GM21576 (cell line): ENCODE measurements at regions not wholly inside any gene's neighbourhood (a gene's known extent, or its start where the extent isn't known, plus 50 kb on each side); places are given as distances from the start of the nearest gene placed in this dataset.

Experiments used
- ATAC-seq: cut with Tn5 transposase; IDR thresholded peaks from one replicate; pipeline ENCODE4 v1.9.1; 2021; ENCODE audit warnings: mild to moderate bottlenecking, moderate library complexity; ENCODE audit not compliant: unreplicated experiment

- no peak for ATAC-seq
Observed at GRCh38 chr7:51757960-51758359, 441.4 kb upstream of the COBL start.

- no peak for ATAC-seq
Observed at GRCh38 chr7:51732951-51733350, 416.3 kb upstream of the COBL start.

DNA sequence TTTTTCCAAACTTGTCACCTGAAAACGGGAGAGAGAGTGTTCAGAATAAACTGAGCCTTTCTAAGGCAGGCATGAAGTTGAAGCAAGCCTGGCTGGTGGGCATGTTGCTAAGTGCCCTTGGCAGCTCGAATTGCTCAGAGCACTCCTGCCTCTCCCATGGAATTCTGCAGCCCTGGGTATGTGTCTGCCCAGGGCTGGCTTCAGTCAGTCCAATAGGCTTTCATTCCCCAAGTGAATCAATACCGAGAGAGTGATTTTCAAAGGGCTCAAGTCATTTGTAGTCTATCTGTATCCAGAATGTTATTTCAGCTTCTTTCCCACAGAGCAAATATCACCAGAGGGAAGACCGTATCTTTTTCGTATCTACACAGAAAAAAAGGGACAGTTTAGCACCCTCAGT lies 415.5 kb upstream of the COBL start:
- ATAC-seq = no peak

GRCh38 chr7:51731075-51731474 lies 414.5 kb upstream of the COBL start:
- ATAC-seq = no peak

- no peak for ATAC-seq
Observed at GRCh38 chr7:51727441-51727840, 410.8 kb upstream of the COBL start.

GRCh38 chr7:51706851-51707250 lies 390.2 kb upstream of the COBL start:
- no peak for ATAC-seq

GRCh38 chr7:51705701-51706100 lies 389.1 kb upstream of the COBL start:
- ATAC-seq = no peak

GRCh38 chr7:51702673-51703072 lies 386.1 kb upstream of the COBL start:
- ATAC-seq = no peak

- ATAC-seq = no peak
Observed at GRCh38 chr7:51701935-51702334, 385.3 kb upstream of the COBL start.

DNA sequence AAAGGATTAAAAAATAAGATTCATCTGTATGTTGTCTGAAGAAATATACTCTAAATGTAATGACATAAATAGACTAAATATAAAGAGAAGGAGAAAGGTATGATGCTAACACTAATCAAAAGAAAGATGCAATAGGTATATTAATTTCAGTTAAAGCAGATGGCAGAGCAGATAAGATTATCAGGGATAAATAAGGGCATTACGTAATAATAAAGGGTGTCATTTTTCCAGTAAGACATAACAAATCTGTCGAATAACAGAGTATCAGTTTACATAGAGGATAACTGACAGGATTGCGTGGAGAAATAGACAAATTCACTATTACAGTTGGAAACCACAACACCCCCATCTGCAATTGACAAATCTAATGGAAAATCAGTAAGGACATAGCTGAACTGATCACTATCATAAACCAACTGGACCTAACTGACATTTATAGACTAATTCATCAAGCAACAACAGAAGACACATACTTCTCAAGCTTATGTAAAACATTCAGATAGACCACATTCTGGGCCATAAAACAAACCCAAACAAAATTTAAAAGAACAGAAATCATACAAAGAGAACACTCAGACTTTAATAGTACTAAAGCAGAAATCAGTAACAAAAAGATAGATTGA lies 384.1 kb upstream of the COBL start:
- ATAC-seq = no peak

- no peak for ATAC-seq
Observed at GRCh38 chr7:51693258-51693657, 376.6 kb upstream of the COBL start.

- ATAC-seq = no peak
Observed at GRCh38 chr7:51689547-51689946, 372.9 kb upstream of the COBL start.

GRCh38 chr7:51685794-51686193 lies 369.2 kb upstream of the COBL start:
- no peak for ATAC-seq

DNA sequence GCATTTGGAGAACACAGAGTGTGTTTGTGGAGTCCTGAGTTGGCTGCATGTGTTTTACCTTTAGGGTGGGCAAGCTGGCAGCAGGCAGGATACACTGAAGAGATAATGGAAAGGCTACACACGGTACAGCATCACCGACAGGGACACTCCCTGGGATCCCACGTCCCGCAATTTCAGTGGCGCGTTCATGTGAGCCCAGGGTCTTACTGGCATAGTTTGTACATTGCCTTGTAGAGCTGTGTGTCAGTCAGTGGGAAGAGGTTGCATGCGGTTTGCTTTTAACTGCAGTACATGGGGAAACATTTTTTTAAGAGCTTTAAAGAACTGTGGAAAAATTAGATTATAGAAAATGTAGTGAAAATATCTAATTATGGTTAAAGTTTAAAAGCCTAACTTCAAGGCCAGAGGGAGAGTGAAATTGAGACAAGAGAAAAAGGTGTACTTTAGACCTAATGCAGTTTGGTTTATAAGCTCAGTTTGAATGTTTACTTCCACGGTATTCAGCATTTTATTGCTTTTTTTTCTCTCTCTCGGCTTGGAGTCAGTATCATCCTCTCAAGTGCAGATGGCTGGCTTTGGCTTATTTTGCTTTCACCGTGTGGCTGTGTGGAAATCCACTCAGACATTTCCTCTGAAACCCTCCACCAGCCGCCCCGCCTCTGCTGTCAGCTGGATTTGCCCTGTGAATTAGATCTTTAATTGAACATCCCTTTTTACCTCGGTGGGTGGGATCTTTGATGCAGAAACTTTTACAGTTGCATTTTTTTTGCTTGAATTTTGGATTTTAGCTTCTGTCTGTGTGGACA lies 364.2 kb upstream of the COBL start:
- no peak for ATAC-seq

DNA sequence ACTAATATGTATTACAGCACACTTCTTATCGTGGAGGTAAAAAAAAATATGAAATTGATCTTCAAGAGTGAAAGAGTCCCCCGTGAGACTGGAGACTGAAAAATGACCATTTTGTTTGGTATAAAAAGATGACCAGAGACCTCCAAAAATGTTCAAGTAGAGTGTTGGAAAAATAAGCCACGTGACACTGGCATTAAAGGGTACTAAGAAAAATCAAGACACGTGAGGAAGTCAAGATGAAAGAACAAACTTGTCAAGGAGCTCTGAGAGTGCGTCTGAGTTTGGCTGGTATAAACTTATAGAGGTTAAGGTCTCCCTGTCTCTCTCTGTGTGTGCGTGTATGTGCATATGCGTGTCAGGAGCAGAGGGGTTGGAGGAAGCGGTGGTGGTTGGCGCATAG lies 362.7 kb upstream of the COBL start:
- ATAC-seq = no peak

- ATAC-seq = no peak
Observed at GRCh38 chr7:51666751-51667150, 350.1 kb upstream of the COBL start.

- no peak for ATAC-seq
Observed at GRCh38 chr7:51666266-51666665, 349.7 kb upstream of the COBL start.

- no peak for ATAC-seq
Observed at GRCh38 chr7:51665045-51665780, 348.6 kb upstream of the COBL start.

- no peak for ATAC-seq
Observed at GRCh38 chr7:51660516-51660915, 343.9 kb upstream of the COBL start.

DNA sequence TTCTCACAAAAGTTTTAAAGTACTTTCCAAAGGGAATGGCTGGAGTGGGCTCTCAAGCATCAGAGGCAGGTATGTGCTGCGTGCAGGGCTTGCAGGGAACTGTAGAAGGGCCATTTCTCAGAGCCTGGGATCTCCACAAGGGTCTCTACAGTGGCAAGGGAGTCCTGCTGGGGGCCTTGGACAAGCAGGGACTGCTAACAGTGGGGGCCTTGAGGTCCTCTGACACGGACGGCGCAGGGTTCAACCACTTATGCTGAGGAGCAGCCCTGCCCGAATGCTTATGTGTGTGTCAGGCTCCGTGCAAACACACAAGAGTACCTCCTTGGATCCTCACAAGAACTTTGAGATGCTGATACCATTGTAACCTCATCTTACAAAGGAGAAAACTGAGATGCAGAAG lies 342.1 kb upstream of the COBL start:
- no peak for ATAC-seq

DNA sequence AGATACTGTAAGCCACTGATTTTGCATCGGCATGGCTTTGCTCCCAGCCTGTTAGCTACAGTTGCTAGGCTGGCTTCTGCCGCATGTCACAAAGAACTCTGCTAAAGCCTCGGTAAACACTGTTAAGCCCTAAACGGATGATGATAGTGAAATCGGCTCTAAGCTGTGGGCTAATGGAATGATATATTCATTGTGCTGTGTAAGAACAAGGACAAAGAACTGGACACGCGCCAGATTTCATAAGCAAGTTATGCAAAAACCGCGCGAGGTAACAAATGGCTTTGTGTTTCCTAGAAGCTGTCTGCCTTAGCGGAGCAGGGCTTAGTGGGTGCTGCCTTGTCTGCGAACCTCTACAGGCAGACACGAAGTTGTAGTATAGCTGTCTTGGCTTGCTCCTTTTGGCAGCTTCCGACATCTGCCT lies 331.3 kb upstream of the COBL start:
- ATAC-seq = no peak

DNA sequence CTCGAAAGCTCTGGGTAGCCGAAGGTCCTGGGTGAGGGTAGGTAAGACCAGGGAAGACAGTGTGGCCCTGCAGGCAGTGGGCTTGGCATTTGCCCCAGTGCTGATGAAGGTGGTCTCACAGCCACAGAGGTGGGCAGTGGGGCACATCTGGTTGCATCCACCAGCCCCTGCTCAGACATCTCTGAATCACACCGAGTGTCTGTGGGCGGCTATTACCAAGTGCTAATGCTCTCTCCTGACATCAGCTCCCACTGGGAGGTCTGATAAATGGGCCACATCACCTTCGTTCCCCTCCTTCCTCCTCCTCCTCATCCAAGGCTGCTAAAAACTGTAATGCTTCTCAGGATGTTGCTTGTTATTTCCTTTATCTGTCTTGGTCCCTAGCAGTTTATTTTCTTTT lies 330.9 kb upstream of the COBL start:
- no peak for ATAC-seq
